HL-60 (cell line): ENCODE measurements at regions not wholly inside any gene's neighbourhood (a gene's known extent, or its start where the extent isn't known, plus 50 kb on each side); places are given as distances from the start of the nearest gene placed in this dataset.
"Not testable (repeated sequence)": the region's sequence is repeated elsewhere in the genome, so short reads cannot be mapped to it uniquely, and the experiment has no call there.

ENCODE experiments used
- CTCF ChIP-seq: IDR thresholded peaks from one replicate; pipeline ENCODE4 v1.5.1; 2011; ENCODE audit warnings: low read length, control low read depth, inconsistent platforms; ENCODE audit not compliant: insufficient read depth
- GABPA ChIP-seq: IDR thresholded peaks from 2 replicates; pipeline ENCODE4 v1.6.1; 2012; ENCODE audit warnings: low read depth
- TF ChIP-seq, protein P1 (sequence below): IDR thresholded peaks from 2 replicates; pipeline ENCODE4 v1.6.1; 2012; ENCODE audit warnings: low read depth; ENCODE audit not compliant: insufficient replicate concordance

DNA sequence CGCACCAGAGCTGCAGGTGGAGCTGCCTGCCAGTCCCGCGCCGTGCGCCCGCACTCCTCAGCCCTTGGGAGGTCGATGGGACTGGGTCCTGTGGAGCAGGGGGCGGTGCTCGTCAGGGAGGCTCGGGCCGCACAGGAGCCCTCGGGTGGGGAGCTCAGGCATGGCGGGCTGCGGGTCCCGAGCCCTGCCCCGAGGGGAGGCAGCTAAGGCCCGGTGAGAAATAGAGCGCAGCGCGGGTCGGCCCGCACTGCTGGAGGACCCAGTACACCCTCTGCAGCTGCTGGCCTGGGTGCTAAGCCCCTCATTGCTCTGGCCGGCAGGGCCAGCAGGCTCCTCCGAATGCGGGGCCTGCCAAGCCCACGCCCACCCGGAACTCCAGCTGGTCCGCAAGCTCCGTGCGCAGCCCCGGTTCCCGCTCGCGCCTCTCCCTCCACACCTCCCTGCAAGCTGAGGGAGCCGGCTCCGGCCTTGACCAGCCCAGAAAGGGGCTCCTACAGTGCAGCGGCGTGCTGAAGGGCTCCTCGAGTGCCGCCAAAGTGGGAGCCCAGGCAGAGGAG lies 403.7 kb upstream of the KLHL1 start:
- TF ChIP-seq CTCF, GABPA: not testable (repeated sequence)
- TF ChIP-seq, protein P1, sequence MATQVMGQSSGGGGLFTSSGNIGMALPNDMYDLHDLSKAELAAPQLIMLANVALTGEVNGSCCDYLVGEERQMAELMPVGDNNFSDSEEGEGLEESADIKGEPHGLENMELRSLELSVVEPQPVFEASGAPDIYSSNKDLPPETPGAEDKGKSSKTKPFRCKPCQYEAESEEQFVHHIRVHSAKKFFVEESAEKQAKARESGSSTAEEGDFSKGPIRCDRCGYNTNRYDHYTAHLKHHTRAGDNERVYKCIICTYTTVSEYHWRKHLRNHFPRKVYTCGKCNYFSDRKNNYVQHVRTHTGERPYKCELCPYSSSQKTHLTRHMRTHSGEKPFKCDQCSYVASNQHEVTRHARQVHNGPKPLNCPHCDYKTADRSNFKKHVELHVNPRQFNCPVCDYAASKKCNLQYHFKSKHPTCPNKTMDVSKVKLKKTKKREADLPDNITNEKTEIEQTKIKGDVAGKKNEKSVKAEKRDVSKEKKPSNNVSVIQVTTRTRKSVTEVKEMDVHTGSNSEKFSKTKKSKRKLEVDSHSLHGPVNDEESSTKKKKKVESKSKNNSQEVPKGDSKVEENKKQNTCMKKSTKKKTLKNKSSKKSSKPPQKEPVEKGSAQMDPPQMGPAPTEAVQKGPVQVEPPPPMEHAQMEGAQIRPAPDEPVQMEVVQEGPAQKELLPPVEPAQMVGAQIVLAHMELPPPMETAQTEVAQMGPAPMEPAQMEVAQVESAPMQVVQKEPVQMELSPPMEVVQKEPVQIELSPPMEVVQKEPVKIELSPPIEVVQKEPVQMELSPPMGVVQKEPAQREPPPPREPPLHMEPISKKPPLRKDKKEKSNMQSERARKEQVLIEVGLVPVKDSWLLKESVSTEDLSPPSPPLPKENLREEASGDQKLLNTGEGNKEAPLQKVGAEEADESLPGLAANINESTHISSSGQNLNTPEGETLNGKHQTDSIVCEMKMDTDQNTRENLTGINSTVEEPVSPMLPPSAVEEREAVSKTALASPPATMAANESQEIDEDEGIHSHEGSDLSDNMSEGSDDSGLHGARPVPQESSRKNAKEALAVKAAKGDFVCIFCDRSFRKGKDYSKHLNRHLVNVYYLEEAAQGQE, result not testable (repeated sequence)
